ENCODE measurements at regions not wholly inside any gene's neighbourhood (a gene's known extent, or its start where the extent isn't known, plus 50 kb on each side); places are given as distances from the start of the nearest gene placed in this dataset.
"Not testable (repeated sequence)": the region's sequence is repeated elsewhere in the genome, so short reads cannot be mapped to it uniquely, and the experiment has no call there.

- no peak for DNase-seq (ENCODE audit: low spot score)
Observed at GRCh38 chr15:62506217-62506805, 341.2 kb upstream of the C2CD4B start.

DNA sequence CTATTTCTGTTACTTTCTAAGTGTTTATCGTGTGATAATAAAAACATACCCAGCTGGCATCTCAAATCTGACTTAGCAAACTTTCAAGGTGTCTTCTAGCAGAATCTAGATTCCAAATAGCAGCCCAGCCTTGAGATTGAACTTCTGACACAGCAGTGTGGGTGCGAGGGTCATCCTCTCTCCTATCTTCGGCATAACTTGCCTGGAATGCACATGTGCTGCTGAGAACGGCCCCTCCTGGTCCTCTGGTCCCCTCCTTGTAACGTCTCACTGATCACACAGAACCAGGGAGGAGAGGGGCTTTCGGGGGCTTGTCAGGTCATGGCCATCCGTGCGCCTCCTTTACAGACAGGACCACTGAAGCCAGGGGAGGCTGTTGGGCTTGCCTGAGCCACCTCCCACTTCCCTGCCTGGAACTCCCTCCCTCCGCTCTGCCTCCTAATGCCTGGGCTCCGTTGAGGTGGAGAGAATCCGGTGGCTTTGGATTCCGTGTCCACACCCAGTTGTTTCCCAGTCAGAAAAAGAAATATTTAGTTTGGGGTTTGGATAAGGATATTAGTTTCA, 344.4 kb upstream of the C2CD4B start:
- no peak for DNase-seq (ENCODE audit: low spot score)

- DNase-seq (ENCODE audit: low spot score), result no peak
Observed at GRCh38 chr15:62510791-62511190, 345.7 kb upstream of the C2CD4B start.

DNA sequence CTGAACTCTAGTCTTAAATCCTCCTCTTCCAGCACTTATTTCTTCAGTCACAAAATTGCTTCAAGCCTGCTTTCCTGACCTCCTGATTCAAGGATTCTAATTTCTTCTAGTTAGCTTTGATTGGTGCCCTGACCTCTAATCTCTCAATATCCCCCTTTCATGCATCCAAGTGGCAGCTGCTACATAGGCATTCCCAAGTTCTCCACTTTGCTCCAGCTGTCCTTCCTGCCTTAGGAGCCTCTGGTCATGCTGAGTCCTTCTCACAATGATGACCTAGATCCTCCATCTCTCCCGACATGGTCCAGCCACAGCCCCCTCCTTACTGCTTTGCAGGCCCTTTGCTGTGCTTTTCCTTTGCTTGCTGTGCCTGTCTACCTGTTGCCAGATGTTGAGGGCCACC, 347.8 kb upstream of the C2CD4B start:
- DNase-seq (ENCODE audit: low spot score), result no peak

DNA sequence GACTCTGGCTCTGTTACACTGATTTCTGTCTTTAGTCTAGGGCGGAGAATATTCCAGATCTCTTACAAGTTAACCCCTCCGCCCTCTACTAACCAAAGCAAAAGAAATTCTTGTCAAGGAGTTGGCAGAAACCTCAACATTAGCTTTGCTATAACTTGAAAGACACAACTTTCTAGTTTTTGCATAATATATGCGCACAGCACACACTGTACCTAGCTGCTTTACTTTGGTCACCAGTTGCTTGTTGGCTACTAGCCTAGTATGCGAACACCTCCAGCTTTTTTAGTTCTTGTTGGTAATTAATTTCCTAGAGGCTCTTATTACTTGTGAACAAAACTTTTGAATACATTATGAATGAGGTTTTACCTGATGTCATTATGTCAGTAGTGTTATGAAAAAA, 348.8 kb upstream of the C2CD4B start:
- DNase-seq (ENCODE audit: low spot score), result no peak

GRCh38 chr15:62515696-62516395, 350.8 kb upstream of the C2CD4B start:
- DNase-seq (ENCODE audit: low spot score), result no peak

DNA sequence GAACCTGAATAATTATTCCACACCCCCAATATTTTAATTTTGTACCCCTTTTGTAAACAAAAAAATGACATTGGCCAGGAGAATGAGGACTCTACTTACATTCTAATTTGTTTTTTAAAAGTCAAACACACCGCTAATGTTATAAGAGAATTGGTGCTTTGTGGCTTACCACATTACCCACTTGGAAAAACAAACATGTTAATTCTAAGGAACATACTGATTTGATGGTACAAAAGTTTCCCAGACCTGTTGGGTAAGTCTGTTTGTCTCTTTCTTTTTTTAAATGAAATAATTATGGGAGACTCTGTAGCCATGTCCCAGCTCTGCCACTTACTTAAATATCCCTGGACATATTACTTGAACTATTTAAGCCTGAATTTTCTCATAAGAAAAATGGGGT, 352.5 kb upstream of the C2CD4B start:
- no peak for DNase-seq (ENCODE audit: low spot score)

- DNase-seq (ENCODE audit: low spot score), result not testable (repeated sequence)
Observed at GRCh38 chr15:62518666-62519065, 353.6 kb upstream of the C2CD4B start.

- no peak for DNase-seq (ENCODE audit: low spot score)
Observed at GRCh38 chr15:62519900-62520299, 354.8 kb upstream of the C2CD4B start.

GRCh38 chr15:62520887-62521286, 355.8 kb upstream of the C2CD4B start:
- DNase-seq (ENCODE audit: low spot score), result no peak

DNA sequence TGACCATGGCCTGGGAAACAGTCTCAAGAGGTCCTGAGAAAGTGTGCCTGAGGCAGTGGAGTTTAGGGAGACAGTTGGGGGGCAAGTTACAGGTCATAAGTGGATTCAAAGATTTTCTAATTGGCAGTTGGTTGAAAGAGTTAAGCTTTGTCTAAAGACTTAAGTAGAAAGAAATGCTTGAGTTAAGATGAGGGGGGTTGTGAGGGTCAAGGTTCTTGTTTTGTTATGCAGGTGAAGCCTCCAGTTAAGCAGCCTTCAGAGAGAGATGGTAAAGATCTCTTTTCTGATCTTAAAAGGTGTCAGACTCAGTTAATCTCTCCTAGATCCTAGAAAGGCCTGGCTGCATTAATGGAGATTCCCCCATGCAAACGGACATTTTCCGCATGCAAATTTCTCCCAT, 356.3 kb upstream of the C2CD4B start:
- DNase-seq (ENCODE audit: low spot score), result no peak

- DNase-seq (ENCODE audit: low spot score), result no peak
Observed at GRCh38 chr15:62524848-62525247, 359.8 kb upstream of the C2CD4B start.

DNA sequence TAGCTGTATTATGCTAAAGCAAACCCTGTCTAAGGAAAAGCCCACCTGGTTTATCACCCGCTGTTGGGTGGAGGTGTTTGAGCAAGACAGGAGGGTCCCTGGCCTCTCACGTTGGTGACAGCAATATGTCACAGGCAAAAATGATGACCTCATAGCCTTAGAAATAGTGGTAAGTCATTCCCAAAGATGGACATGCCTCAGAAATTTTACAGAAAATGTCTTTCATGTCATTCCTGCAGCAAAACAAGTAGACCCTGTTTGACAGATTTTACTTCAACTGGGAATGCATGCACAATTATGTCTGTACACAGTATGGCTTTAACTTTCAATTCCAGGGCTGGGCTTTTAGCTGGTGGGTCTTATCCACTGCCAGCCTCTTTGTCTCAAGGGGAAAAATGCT, 362.3 kb upstream of the C2CD4B start:
- no peak for DNase-seq (ENCODE audit: low spot score)

DNA sequence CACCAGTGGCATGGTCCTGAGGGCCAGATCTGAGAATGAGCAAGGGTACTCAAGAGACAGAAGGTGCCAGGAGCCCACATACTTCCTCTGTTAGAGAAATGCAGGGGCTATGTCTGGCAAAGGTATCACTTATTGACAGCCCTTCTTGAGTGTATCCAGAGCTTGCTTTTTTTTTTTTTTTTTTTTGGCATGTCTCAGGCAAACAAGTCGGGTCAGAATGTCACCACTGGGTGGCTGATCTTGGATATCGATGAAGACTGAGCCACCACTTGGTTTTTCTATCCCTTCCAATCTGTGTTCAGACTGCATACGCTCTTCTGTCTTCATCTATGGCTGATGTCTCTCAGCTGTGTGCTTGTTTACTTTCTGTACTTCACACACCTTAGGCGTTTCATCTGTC, 363.4 kb upstream of the C2CD4B start:
- DNase-seq (ENCODE audit: low spot score), result no peak

GRCh38 chr15:62532367-62532766, 367.3 kb upstream of the C2CD4B start:
- no peak for DNase-seq (ENCODE audit: low spot score)

GRCh38 chr15:62533687-62534086, 368.6 kb upstream of the C2CD4B start:
- no peak for DNase-seq (ENCODE audit: low spot score)

DNA sequence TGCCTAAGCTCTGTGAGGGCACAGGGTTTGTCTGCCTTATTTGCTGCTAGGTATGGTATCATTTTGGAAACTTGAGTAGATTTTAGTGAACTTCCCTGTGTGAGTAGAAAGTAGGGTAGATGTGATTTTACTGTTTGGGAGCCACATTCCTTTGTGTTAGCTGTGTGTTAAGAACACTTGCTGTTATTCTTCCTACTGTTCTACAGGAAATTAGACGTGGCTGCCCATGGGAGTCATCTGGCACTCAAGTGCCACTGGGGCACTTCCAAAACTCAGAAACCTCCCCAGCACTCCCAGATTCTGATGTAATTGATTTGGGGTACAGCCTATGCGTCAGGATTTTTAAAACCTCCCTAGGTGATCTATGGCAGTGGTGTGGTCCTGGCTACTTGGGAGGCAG, 369.9 kb upstream of the C2CD4B start:
- DNase-seq (ENCODE audit: low spot score), result no peak

GRCh38 chr15:62539236-62539635, 374.2 kb upstream of the C2CD4B start:
- no peak for DNase-seq (ENCODE audit: low spot score)

DNA sequence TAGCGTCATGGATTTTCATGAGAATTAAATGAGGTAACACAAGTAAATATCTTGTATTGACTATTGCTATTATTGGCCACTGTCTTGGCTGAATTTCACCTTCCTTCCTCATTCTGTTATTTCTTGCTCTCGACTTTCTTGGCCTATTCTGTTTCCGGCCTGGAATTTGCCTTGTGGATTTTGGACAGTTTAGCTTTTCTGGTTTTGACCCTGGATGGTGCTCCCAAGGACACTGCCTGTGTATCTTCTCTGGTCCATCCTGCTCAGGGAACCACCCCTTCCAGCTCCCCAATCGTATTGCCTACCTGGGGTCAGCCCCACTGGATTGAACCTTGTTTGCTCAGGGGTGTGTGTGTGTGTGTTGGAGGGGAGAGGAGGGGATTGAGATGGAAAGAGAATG, 376.2 kb upstream of the C2CD4B start:
- no peak for DNase-seq (ENCODE audit: low spot score)

DNA sequence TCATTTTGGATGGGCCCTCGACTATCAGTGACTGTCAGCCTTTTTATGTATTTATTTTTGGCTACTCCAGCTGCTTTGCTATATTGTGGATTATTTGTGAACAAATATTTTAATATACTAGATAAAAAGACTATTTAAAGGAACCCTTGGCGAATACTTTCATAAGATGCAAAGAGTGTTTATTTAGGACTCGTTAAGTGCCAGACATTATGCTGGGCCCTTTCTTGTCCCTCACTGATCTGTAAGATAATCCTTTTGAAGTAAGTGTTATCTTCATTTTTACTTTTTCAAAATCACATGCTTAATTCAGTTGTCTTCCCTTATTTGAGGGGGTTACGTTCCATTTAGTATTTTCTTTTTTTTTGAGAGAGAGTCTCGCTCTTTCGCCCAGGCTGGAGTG, 376.8 kb upstream of the C2CD4B start:
- DNase-seq (ENCODE audit: low spot score), result no peak

- no peak for DNase-seq (ENCODE audit: low spot score)
Observed at GRCh38 chr15:62544446-62544845, 379.4 kb upstream of the C2CD4B start.

DNA sequence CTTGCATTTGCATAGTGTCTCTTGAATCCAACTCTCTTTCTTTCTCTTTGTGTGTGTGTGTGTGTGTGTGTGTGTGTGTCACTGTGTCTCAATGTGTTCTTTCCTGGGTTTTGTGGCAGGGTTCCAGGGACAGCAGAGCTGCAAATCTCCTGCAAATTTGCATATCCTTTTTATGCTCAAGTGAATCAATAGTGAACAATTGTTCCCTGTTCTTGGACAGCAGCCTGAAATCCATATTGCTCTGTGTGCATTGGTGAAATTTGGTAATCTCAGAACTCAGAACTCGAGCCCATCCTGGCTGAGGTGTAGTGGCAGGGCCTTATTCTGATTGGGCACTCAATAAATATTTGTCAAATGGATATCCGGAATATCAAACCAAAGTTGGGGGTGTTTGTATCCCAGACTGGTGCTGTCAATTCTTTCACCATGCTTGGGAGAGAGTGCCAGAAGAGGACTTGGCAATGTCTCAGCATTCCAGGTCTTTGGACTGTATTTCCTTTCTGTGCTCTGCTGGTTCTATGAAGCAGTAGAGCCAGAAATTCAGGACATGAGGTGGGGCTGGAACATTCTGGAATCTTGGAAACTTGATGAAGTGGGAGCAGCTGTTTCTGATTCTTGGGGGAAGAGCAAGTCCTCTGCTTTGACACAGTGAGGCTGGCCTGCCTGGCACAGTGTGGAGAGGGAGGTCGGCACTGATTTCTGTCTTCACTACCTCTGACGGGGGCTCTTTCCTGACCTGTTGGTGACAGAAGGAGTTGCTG, 380.6 kb upstream of the C2CD4B start:
- DNase-seq (ENCODE audit: low spot score), result no peak

GRCh38 chr15:62546628-62547027, 381.5 kb upstream of the C2CD4B start:
- no peak for DNase-seq (ENCODE audit: low spot score)

Measured in hematopoietic multipotent progenitor cell treated with erythropoietin and hydrocortisone succinate and interleukin-3 and kit ligand, for 17 days (in vitro differentiated cells).